PC-3 (cell line): ENCODE measurements at regions not wholly inside any gene's neighbourhood (a gene's known extent, or its start where the extent isn't known, plus 50 kb on each side); places are given as distances from the start of the nearest gene placed in this dataset.
A peak's percentile ranks its signal among the peaks of the same experiment; 100 is the strongest.

Experiments
- ATAC-seq: fragments of 200-7000 bp; cut with Tn5 transposase; 2 replicates; pipeline ENCODE4 v1.9.1; 2020; ENCODE audit warnings: mild to moderate bottlenecking, moderate library complexity
- BruUV-seq: library from RNA; stranded (reverse); fragments of 400-500 nt; replicated peaks from 2 replicates; lab custom pipeline; 2021; lab: Mats Ljungman, UMichigan
- CTCF ChIA-PET: fragments of 300-600 bp; sonication (Branson Sonifier 250); formaldehyde crosslinking; loops from one replicate; lab custom pipeline; 2022; ENCODE audit warnings: antibody characterized with exemption; lab: Charles Lee
- POLR2A ChIA-PET: fragments of 300-600 bp; sonication (Branson Sonifier 250); formaldehyde crosslinking; loops from one replicate; lab custom pipeline; 2022; ENCODE audit warnings: antibody characterized with exemption; ENCODE audit not compliant: unreplicated experiment; lab: Charles Lee
- DNase-seq: peaks from one replicate; pipeline ENCODE4 v3.0.0-alpha.2; 2015
- H2AFZ ChIP-seq: fragments of 300-600 bp; sonication (generic); 2 replicates; pipeline ENCODE4 v1.6.0; 2016; ENCODE audit warnings: antibody characterized with exemption, low read length
- H3F3A ChIP-seq: fragments of 300-600 bp; sonication (generic); one replicate; pipeline ENCODE4 v1.6.0; 2017; ENCODE audit warnings: antibody characterized with exemption, low read length, control low read depth, mild to moderate bottlenecking; ENCODE audit not compliant: unreplicated experiment
- H3K27ac ChIP-seq: fragments of 300-600 bp; sonication (generic); 2 replicates; pipeline ENCODE4 v1.5.1; 2016; ENCODE audit warnings: mild to moderate bottlenecking, low read length
- H3K27me3 ChIP-seq: fragments of 300-600 bp; sonication (generic); 2 replicates; pipeline ENCODE4 v1.6.1; 2016; ENCODE audit warnings: low read length, mixed read lengths
- H3K36me3 ChIP-seq: fragments of 300-600 bp; sonication (generic); 2 replicates; pipeline ENCODE4 v1.6.1; 2016; ENCODE audit warnings: low read depth, mixed run types, low read length, mixed read lengths
- H3K4me1 ChIP-seq: fragments of 300-600 bp; sonication (generic); 2 replicates; pipeline ENCODE4 v1.5.1; 2016; ENCODE audit warnings: low read length; ENCODE audit not compliant: insufficient read depth
- H3K4me2 ChIP-seq: fragments of 300-600 bp; sonication (generic); 2 replicates; pipeline ENCODE4 v1.6.0; 2016; ENCODE audit warnings: low read length
- H3K4me3 ChIP-seq: fragments of 300-600 bp; sonication (generic); 2 replicates; pipeline ENCODE4 v1.5.1; 2016; ENCODE audit warnings: mild to moderate bottlenecking, low read length, mixed read lengths
- H3K79me2 ChIP-seq: fragments of 300-600 bp; sonication (generic); 2 replicates; pipeline ENCODE4 v1.6.1; 2017; ENCODE audit warnings: low read length, mixed read lengths
- H3K9ac ChIP-seq: fragments of 300-600 bp; sonication (generic); 2 replicates; pipeline ENCODE4 v1.6.0; 2016; ENCODE audit warnings: mild to moderate bottlenecking, low read length
- H3K9me2 ChIP-seq: fragments of 300-600 bp; sonication (generic); replicated peaks from 2 replicates; pipeline ENCODE4 v1.6.1; 2016; ENCODE audit warnings: mixed run types, low read length, mixed read lengths
- H3K9me3 ChIP-seq: fragments of 300-600 bp; sonication (generic); 2 replicates; pipeline ENCODE4 v1.6.1; 2016; ENCODE audit warnings: low read length, mixed read lengths
- H4K20me1 ChIP-seq: fragments of 300-600 bp; sonication (generic); 2 replicates; pipeline ENCODE4 v1.6.1; 2016; ENCODE audit warnings: low read length, mixed read lengths
- EZH2 ChIP-seq: fragments of 300-600 bp; sonication (generic); IDR thresholded peaks from one replicate; pipeline ENCODE4 v1.6.1; 2017; ENCODE audit warnings: antibody characterized with exemption, mild to moderate bottlenecking, low read length; ENCODE audit not compliant: unreplicated experiment
- EZH2phosphoT487 ChIP-seq: fragments of 300-600 bp; sonication (generic); IDR thresholded peaks from 2 replicates; pipeline ENCODE4 v1.6.1; 2018; ENCODE audit warnings: mild to moderate bottlenecking, antibody characterized with exemption, low read length, borderline replicate concordance
- intact Hi-C: fragments of 100-400 bp; cut with micrococcal nuclease; formaldehyde crosslinking; loops from 2 replicates; pipeline ENCODE4 v1.9.0; 2023
- TF ChIP-seq, protein P1 (sequence below): fragments of 300-600 bp; sonication (generic); conservative IDR thresholded peaks from 2 replicates; pipeline ENCODE4 v1.5.1; 2017; ENCODE audit warnings: antibody characterized with exemption, low read depth, mild to moderate bottlenecking, low read length

DNA sequence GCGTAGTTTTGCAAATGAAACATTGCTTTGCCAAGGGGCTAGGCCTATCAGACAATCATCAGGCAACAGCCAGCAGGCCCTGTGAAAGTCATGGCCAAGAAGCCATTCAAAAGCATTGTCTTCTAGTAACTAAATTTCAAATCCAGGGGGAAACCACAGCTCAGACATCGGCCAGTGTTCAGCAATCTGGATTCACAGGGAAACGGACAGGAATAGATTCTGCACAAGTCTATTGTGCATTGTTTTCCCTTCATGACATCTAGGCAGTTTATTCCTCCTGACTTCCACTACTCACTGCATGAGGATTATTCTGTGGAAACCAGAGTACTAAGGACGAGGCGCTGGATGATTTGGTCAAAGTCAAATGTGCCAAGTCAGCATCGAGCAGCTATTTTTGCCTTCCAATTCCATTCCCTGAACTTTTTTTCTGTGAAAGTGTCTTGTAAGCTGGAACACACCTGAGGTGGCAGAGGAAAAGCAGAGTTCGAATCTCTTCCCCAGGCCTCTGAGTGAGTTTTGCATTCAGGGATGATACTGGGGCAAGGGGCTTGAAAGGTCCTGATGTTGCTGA lies 75.4 kb downstream of the VCPKMT start:
- no peak overlapping the region for H3K4me3 ChIP-seq
- H3K9me2 ChIP-seq = no peaks in the 10 kb centered on the region
- ChIA-PET CTCF (no interaction called here), POLR2A (interaction anchor here (0.5 to 0.6 kb wide), 2 partner anchors 71 to 405 kb away, joined by 3 read pairs; no protein-coding TSS in a partner anchor)
- H3K4me1 ChIP-seq = peaks cover 66% of the 10 kb centered on the region
- peaks cover 37% of the 10 kb centered on the region for H3F3A ChIP-seq
- intact Hi-C loops = loop anchor here (1.0 kb wide), 2 partner anchors 20 to 38 kb away; no protein-coding TSS in a partner anchor
- no peaks in the 10 kb centered on the region for H3K9me3 ChIP-seq
- H3K27me3 ChIP-seq = no peaks in the 10 kb centered on the region
- H4K20me1 ChIP-seq = no peaks in the 10 kb centered on the region
- DNase-seq = no peak
- ATAC-seq = no peak
- no TSS peak for BruUV-seq
- no peaks in the 10 kb centered on the region for H3K79me2 ChIP-seq
- peak overlapping the region; percentile 44 for H2AFZ ChIP-seq
- peak overlapping the region; percentile 68 for H3K4me2 ChIP-seq
- peak overlapping the region; percentile 90 for H3K27ac ChIP-seq
- TF ChIP-seq, protein P1, sequence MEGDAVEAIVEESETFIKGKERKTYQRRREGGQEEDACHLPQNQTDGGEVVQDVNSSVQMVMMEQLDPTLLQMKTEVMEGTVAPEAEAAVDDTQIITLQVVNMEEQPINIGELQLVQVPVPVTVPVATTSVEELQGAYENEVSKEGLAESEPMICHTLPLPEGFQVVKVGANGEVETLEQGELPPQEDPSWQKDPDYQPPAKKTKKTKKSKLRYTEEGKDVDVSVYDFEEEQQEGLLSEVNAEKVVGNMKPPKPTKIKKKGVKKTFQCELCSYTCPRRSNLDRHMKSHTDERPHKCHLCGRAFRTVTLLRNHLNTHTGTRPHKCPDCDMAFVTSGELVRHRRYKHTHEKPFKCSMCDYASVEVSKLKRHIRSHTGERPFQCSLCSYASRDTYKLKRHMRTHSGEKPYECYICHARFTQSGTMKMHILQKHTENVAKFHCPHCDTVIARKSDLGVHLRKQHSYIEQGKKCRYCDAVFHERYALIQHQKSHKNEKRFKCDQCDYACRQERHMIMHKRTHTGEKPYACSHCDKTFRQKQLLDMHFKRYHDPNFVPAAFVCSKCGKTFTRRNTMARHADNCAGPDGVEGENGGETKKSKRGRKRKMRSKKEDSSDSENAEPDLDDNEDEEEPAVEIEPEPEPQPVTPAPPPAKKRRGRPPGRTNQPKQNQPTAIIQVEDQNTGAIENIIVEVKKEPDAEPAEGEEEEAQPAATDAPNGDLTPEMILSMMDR = no peak
- TF ChIP-seq EZH2 (no peak), EZH2phosphoT487 (no peak)
- peak overlapping the region; percentile 73 for H3K9ac ChIP-seq
- no peaks in the 10 kb centered on the region for H3K36me3 ChIP-seq

GRCh38 chr14:50041980-50042379 lies 74.4 kb downstream of the VCPKMT start:
- H3F3A ChIP-seq = peaks cover 39% of the 10 kb centered on the region
- H3K36me3 ChIP-seq = no peaks in the 10 kb centered on the region
- intact Hi-C loops = no loop called here
- H2AFZ ChIP-seq = no peak overlapping the region
- no peaks in the 10 kb centered on the region for H4K20me1 ChIP-seq
- H3K27ac ChIP-seq = no peak overlapping the region
- TF ChIP-seq, protein P1 = no peak
- TF ChIP-seq EZH2 (no peak), EZH2phosphoT487 (no peak)
- no peak overlapping the region for H3K4me2 ChIP-seq
- no peak overlapping the region for H3K9ac ChIP-seq
- peaks cover 76% of the 10 kb centered on the region for H3K4me1 ChIP-seq
- ChIA-PET CTCF (no interaction called here), POLR2A (no interaction called here)
- no peaks in the 10 kb centered on the region for H3K9me2 ChIP-seq
- BruUV-seq = no TSS peak
- no peaks in the 10 kb centered on the region for H3K27me3 ChIP-seq
- DNase-seq (no peak), ATAC-seq (no peak)
- H3K79me2 ChIP-seq = no peaks in the 10 kb centered on the region
- H3K4me3 ChIP-seq = no peak overlapping the region
- H3K9me3 ChIP-seq = no peaks in the 10 kb centered on the region

GRCh38 chr14:50044042-50044651 lies 72.2 kb downstream of the VCPKMT start:
- intact Hi-C loops = loop anchor here (2.0 kb wide), 2 partner anchors 61 to 71 kb away; no protein-coding TSS in a partner anchor
- ChIA-PET POLR2A (interaction anchor here (0.5 to 0.7 kb wide), 3 partner anchors 36 to 50 kb away, joined by 3 to 5 read pairs (median 4); no protein-coding TSS in a partner anchor), CTCF (interaction anchor here (0.6 to 1.2 kb wide), 6 partner anchors 17 to 181 kb away, joined by 3 to 5 read pairs (median 4); no protein-coding TSS in a partner anchor)
- Histone ChIP-seq H3K79me2 (no peaks in the 10 kb centered on the region), H3K9me3 (no peaks in the 10 kb centered on the region), H3K9ac (peak overlapping the region; percentile 80), H3K36me3 (no peaks in the 10 kb centered on the region), H4K20me1 (no peaks in the 10 kb centered on the region), H3K27me3 (no peaks in the 10 kb centered on the region), H3K4me1 (peaks cover 69% of the 10 kb centered on the region), H2AFZ (peak overlapping the region; percentile 48), H3F3A (peaks cover 30% of the 10 kb centered on the region), H3K4me2 (peak overlapping the region; percentile 49), H3K4me3 (no peak overlapping the region), H3K9me2 (no peaks in the 10 kb centered on the region), H3K27ac (peak overlapping the region; percentile 97)
- TF ChIP-seq, protein P1 = no peak
- TF ChIP-seq EZH2 (no peak), EZH2phosphoT487 (no peak)
- no peak for DNase-seq
- no TSS peak for BruUV-seq
- no peak for ATAC-seq
